ENCODE measurements at regions not wholly inside any gene's neighbourhood (a gene's known extent, or its start where the extent isn't known, plus 50 kb on each side); places are given as distances from the start of the nearest gene placed in this dataset.
A peak's percentile ranks its signal among the peaks of the same experiment; 100 is the strongest.

DNA sequence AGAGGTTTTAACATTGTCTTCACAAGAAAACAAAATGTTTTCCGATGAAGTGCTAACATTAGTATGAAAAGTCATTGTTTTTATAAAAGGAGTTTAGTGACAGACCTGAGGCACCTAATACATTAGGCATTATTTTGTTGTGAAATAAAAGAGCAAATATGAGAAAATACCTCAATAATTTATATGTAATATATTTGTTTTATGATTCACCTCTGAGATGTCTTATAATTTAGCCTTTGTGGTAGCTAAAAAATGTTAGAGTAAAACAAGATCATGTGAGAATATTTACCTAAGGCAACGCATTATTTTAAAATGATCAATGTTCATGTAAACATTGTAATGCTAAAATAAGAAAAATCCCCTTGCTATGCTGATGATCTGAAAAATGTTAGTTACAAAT lies 100.9 kb upstream of the WDFY3 start:
- no peak overlapping the region for H3K4me3 ChIP-seq (ENCODE audit: low read depth, low read length)
- in situ Hi-C loops (cut with HindIII; ENCODE audit: low sequenced_read_pairs) = no loop called here
- TF ChIP-seq, protein P1, sequence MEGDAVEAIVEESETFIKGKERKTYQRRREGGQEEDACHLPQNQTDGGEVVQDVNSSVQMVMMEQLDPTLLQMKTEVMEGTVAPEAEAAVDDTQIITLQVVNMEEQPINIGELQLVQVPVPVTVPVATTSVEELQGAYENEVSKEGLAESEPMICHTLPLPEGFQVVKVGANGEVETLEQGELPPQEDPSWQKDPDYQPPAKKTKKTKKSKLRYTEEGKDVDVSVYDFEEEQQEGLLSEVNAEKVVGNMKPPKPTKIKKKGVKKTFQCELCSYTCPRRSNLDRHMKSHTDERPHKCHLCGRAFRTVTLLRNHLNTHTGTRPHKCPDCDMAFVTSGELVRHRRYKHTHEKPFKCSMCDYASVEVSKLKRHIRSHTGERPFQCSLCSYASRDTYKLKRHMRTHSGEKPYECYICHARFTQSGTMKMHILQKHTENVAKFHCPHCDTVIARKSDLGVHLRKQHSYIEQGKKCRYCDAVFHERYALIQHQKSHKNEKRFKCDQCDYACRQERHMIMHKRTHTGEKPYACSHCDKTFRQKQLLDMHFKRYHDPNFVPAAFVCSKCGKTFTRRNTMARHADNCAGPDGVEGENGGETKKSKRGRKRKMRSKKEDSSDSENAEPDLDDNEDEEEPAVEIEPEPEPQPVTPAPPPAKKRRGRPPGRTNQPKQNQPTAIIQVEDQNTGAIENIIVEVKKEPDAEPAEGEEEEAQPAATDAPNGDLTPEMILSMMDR (IDR thresholded peaks at IDR 0.05; ENCODE audit: low read depth, low read length, missing control alignments) = no peak
- DNase-seq (ENCODE audit: low read depth) = no peak

DNA sequence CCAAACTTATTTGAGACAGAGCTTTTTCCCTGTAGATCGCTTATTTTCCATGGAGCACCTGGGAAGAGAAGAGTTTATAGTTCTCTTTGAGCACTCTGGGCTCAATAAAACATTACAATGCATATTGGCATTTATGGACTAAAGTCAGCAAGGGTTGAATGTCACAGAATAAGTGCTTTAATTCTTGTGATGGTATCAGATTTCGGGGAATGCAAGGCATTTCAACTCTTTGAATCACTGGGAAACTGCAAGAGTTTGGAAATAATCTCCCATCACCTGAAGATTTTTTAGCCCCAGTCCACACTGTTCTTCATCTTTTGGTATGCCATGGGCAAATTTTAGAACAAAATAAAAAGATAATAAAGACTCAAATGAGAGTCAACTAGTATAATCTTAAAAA lies 111.5 kb upstream of the WDFY3 start:
- TF ChIP-seq, protein P1 (IDR thresholded peaks at IDR 0.05; ENCODE audit: low read depth, low read length, missing control alignments) = no peak
- H3K4me3 ChIP-seq (ENCODE audit: low read depth, low read length) = no peak overlapping the region
- in situ Hi-C loops (cut with HindIII; ENCODE audit: low sequenced_read_pairs) = no loop called here
- DNase-seq (ENCODE audit: low read depth) = no peak

DNA sequence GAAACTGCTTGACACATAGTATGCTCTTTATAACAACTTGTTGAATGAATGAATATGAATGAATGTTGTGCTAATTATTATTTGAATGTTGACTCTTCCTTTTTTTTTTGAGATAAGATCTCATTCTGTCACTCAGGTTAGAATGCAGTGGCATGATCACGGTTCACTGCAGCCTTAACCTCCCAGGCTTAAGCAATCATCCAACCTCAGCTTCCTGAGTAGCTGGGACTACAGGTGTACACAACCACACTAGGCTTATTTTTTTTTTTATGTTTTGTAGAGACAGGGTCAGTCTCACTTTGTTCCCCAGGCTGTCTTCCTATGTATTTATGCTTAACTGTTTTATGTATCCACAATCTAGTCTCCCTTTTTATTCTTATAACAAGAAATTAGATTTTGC lies 114.7 kb upstream of the WDFY3 start:
- TF ChIP-seq, protein P1 (IDR thresholded peaks at IDR 0.05; ENCODE audit: low read depth, low read length, missing control alignments) = no peak

GRCh38 chr4:85084371-85085094 lies 118.0 kb upstream of the WDFY3 start:
- in situ Hi-C loops (cut with HindIII; ENCODE audit: low sequenced_read_pairs) = no loop called here
- TF ChIP-seq, protein P1 (IDR thresholded peaks at IDR 0.05; ENCODE audit: low read depth, low read length, missing control alignments) = peak; percentile 65
- peak; percentile 77 for DNase-seq (ENCODE audit: low read depth)
- H3K4me3 ChIP-seq (ENCODE audit: low read depth, low read length) = no peak overlapping the region

More for the DNA sequence above, 114.7 kb upstream of the WDFY3 start:
- no peak overlapping the region for H3K4me3 ChIP-seq (ENCODE audit: low read depth, low read length)
- DNase-seq (ENCODE audit: low read depth) = no peak
- in situ Hi-C loops (cut with HindIII; ENCODE audit: low sequenced_read_pairs) = no loop called here

DNA sequence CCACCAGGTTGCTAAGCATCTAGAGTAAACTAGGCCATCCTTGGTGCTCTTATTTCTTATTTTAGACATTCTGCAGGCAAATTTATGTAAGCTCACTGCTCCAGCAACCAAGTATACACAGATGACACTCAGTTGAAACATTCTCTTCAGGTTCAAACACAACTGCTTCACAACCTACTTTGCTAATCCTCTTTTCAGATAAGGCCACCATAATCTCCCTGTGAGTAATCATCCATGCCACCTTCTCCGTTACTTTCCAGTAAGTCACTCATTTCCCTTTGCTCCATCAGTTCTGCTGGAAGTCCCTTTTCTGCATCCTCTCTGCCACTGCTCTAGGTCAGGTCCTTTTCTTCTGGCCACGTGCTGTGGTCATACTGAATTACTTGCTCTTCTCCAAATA lies 120.2 kb upstream of the WDFY3 start:
- TF ChIP-seq, protein P1 (IDR thresholded peaks at IDR 0.05; ENCODE audit: low read depth, low read length, missing control alignments) = no peak
- DNase-seq (ENCODE audit: low read depth) = no peak
- in situ Hi-C loops (cut with HindIII; ENCODE audit: low sequenced_read_pairs) = no loop called here
- no peak overlapping the region for H3K4me3 ChIP-seq (ENCODE audit: low read depth, low read length)

GRCh38 chr4:85092536-85092935 lies 126.0 kb upstream of the WDFY3 start:
- TF ChIP-seq, protein P1 (IDR thresholded peaks at IDR 0.05; ENCODE audit: low read depth, low read length, missing control alignments) = no peak
- in situ Hi-C loops (cut with HindIII; ENCODE audit: low sequenced_read_pairs) = no loop called here
- no peak overlapping the region for H3K4me3 ChIP-seq (ENCODE audit: low read depth, low read length)
- no peak for DNase-seq (ENCODE audit: low read depth)
